ENCODE measurements at regions not wholly inside any gene's neighbourhood (a gene's known extent, or its start where the extent isn't known, plus 50 kb on each side); places are given as distances from the start of the nearest gene placed in this dataset.
"Not testable (repeated sequence)": the region's sequence is repeated elsewhere in the genome, so short reads cannot be mapped to it uniquely, and the experiment has no call there.

GRCh38 chr14:29982171-29982570 lies 54.5 kb upstream of the PRKD1 start:
- Histone ChIP-seq H3K27me3 (ENCODE audit: insufficient read depth, low read length) (no peaks in the 10 kb centered on the region), H3K9ac (ENCODE audit: low read length) (no peak overlapping the region), H3K4me2 (ENCODE audit: low read length) (no peak overlapping the region), H3K4me3 (ENCODE audit: insufficient read depth, low read depth, low read length) (no peak overlapping the region), H3K79me2 (ENCODE audit: insufficient read depth, low read length) (no peaks in the 10 kb centered on the region), H3K9me3 (ENCODE audit: insufficient read depth, low read depth, low read length) (no peaks in the 10 kb centered on the region), H3K36me3 (ENCODE audit: insufficient read depth, low read length) (no peaks in the 10 kb centered on the region), H3K27ac (ENCODE audit: low read depth, low read length) (no peak overlapping the region), H3K4me1 (ENCODE audit: insufficient read depth, low read length) (no peaks in the 10 kb centered on the region), H4K20me1 (ENCODE audit: insufficient read depth, low read length) (no peaks in the 10 kb centered on the region), H2AFZ (ENCODE audit: low read depth, low read length) (no peak overlapping the region)
- Mint-ChIP-seq H3K4me3 (ENCODE audit: unreplicated experiment) (no peak overlapping the region), H3K27me3 (ENCODE audit: low read depth, unreplicated experiment) (no peaks in the 10 kb centered on the region), H3K9me3 (ENCODE audit: unreplicated experiment) (peaks cover 4% of the 10 kb centered on the region), H3K27ac (ENCODE audit: unreplicated experiment) (no peak overlapping the region), H3K36me3 (ENCODE audit: low read depth, unreplicated experiment) (peaks cover under 1% of the 10 kb centered on the region), H3K4me1 (ENCODE audit: low read depth, unreplicated experiment) (no peaks in the 10 kb centered on the region)
- FAIRE-seq = no peak
- TF ChIP-seq EZH2 (IDR thresholded peaks at IDR 0.05; ENCODE audit: insufficient read depth, low read length) (no peak), CTCF (IDR thresholded peaks at IDR 0.05; ENCODE audit: insufficient read depth, low read depth, low read length) (no peak)
- no peak for DNase-seq (ENCODE audit: low read depth)

- no peak overlapping the region for H3K9ac ChIP-seq (ENCODE audit: low read length)
- FAIRE-seq = no peak
- no peaks in the 10 kb centered on the region for H3K27me3 Mint-ChIP-seq (ENCODE audit: low read depth, unreplicated experiment)
Observed at GRCh38 chr14:29982993-29983392, 55.3 kb upstream of the PRKD1 start.

GRCh38 chr14:29990344-29990857 lies 62.8 kb upstream of the PRKD1 start:
- H3K27ac Mint-ChIP-seq (ENCODE audit: unreplicated experiment); FAIRE-seq; H3K27me3 ChIP-seq (ENCODE audit: insufficient read depth, low read length); H3K4me3 Mint-ChIP-seq (ENCODE audit: unreplicated experiment); H3K27ac ChIP-seq (ENCODE audit: low read depth, low read length); H3K36me3 ChIP-seq (ENCODE audit: insufficient read depth, low read length); H3K9me3 ChIP-seq (ENCODE audit: insufficient read depth, low read depth, low read length); H3K9me3 Mint-ChIP-seq (ENCODE audit: unreplicated experiment); DNase-seq (ENCODE audit: low read depth); H3K36me3 Mint-ChIP-seq (ENCODE audit: low read depth, unreplicated experiment); H3K27me3 Mint-ChIP-seq (ENCODE audit: low read depth, unreplicated experiment); H3K4me1 ChIP-seq (ENCODE audit: insufficient read depth, low read length); H2AFZ ChIP-seq (ENCODE audit: low read depth, low read length); H3K4me2 ChIP-seq (ENCODE audit: low read length); H3K79me2 ChIP-seq (ENCODE audit: insufficient read depth, low read length); H4K20me1 ChIP-seq (ENCODE audit: insufficient read depth, low read length); H3K4me1 Mint-ChIP-seq (ENCODE audit: low read depth, unreplicated experiment); H3K9ac ChIP-seq (ENCODE audit: low read length); H3K4me3 ChIP-seq (ENCODE audit: insufficient read depth, low read depth, low read length): not testable (repeated sequence)

More at GRCh38 chr14:29982993-29983392, 55.3 kb upstream of the PRKD1 start:
- H4K20me1 ChIP-seq (ENCODE audit: insufficient read depth, low read length) = no peaks in the 10 kb centered on the region
- no peak overlapping the region for H3K4me2 ChIP-seq (ENCODE audit: low read length)
- DNase-seq (ENCODE audit: low read depth) = no peak
- no peak overlapping the region for H3K4me3 Mint-ChIP-seq (ENCODE audit: unreplicated experiment)
- no peaks in the 10 kb centered on the region for H3K9me3 Mint-ChIP-seq (ENCODE audit: unreplicated experiment)
- H3K36me3 Mint-ChIP-seq (ENCODE audit: low read depth, unreplicated experiment) = no peaks in the 10 kb centered on the region
- no peak overlapping the region for H3K27ac ChIP-seq (ENCODE audit: low read depth, low read length)
- H3K9me3 ChIP-seq (ENCODE audit: insufficient read depth, low read depth, low read length) = no peaks in the 10 kb centered on the region
- H3K4me3 ChIP-seq (ENCODE audit: insufficient read depth, low read depth, low read length) = no peak overlapping the region
- H3K79me2 ChIP-seq (ENCODE audit: insufficient read depth, low read length) = no peaks in the 10 kb centered on the region
- no peak overlapping the region for H3K27ac Mint-ChIP-seq (ENCODE audit: unreplicated experiment)
- H3K36me3 ChIP-seq (ENCODE audit: insufficient read depth, low read length) = no peaks in the 10 kb centered on the region
- no peaks in the 10 kb centered on the region for H3K4me1 ChIP-seq (ENCODE audit: insufficient read depth, low read length)
- no peaks in the 10 kb centered on the region for H3K27me3 ChIP-seq (ENCODE audit: insufficient read depth, low read length)
- no peak overlapping the region for H2AFZ ChIP-seq (ENCODE audit: low read depth, low read length)
- no peaks in the 10 kb centered on the region for H3K4me1 Mint-ChIP-seq (ENCODE audit: low read depth, unreplicated experiment)
- TF ChIP-seq CTCF (IDR thresholded peaks at IDR 0.05; ENCODE audit: insufficient read depth, low read depth, low read length) (no peak), EZH2 (IDR thresholded peaks at IDR 0.05; ENCODE audit: insufficient read depth, low read length) (no peak)

All from astrocyte (in vitro differentiated cells and primary cell).